HG02884 (cell line): ENCODE measurements at regions not wholly inside any gene's neighbourhood (a gene's known extent, or its start where the extent isn't known, plus 50 kb on each side); places are given as distances from the start of the nearest gene placed in this dataset.

ENCODE experiments used
- ATAC-seq: cut with Tn5 transposase; IDR thresholded peaks from one replicate; pipeline ENCODE4 v1.9.1; 2021; ENCODE audit warnings: mild to moderate bottlenecking, moderate library complexity; ENCODE audit not compliant: unreplicated experiment

GRCh38 chr11:10641912-10642697, 51.5 kb downstream of the IRAG1 start:
- ATAC-seq, result no peak

- ATAC-seq, result peak; percentile 81
Measured at GRCh38 chr11:10641177-10641911, 52.2 kb downstream of the IRAG1 start.

DNA sequence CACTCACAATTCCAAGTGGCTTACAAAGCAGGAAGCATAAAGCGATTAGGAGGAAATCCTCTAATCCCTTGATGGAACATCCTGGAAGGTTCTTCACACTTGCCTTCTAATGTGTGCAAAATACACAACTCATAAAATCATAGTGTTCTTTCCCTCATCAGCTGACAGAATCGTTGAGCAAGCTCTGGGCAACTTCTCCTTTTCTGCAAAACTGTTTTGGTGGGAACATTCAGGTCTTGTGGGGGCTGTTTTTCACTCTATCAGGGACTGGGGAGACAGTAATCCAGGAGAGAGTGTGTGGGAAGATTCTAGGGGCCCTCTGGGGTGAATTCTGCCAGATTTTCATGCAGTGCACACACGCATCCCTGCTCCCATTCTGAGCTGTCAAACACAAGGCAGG, 53.2 kb downstream of the IRAG1 start:
- no peak for ATAC-seq

DNA sequence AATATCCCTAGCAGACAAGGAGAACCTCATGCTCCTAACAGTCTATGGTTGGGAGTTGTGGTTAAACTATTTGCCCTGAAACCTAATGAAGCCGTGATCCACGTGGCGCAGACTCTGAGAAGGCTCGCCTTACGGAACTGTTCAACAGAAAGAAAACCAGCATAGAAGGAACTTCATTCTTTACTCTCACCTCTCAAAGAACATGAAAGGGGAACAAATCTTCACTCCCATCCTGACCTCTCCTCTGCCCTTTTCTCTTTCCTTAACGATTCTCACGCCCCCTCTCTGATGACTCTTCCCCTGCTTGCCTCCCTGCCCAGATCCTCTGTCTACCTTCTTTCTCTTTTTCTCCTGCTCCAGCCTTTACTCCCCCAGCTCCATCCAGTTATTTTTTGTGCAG, 54.2 kb downstream of the IRAG1 start:
- no peak for ATAC-seq

DNA sequence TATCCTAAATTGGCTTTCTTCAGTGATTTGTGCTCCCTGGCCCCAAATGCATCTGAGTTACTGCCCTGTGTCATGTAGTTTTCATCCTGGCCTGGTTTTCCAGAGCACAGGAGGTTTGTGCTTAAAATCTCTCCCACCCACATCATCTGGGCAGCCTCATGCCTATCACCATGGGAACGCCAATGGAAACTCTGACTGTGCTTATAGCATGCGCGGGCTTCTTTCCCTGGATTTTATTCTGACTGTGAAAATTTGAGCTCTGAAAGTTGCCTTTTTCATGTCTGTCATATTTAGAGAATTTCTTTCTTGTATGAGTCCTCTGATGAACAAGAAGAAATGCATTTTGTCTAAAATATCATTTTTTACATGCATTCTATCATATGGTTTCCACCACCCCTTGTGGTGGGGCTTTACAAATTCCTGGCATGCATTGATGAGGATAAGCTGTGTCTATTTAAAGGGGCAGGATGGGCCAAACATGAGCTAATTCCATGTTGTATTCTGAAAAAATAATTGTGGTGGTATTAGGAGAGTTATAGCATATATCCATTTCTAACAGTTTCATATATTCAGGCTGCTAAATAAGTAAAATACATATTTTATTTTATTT, 55.1 kb downstream of the IRAG1 start:
- no peak for ATAC-seq

DNA sequence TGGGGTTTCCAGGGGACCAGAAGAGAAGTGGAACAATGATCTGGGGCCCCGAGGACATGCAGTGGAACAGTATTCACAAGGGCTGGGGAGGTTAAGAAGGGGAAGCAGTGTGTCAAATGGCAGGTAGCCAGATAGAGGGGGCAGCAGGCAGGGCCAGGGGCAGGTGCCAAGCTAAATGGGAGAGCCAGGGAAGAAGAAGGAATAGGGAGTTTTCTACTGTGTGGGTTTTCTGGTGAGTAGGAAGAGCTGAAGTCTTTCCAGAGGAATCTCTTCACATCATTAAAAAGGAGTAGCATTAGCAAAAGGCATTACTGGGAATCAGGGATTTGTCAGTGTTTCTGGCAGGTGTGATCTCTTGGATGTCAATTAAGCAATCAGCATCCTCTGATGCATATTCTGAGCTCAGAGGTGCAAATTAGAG, 55.8 kb downstream of the IRAG1 start:
- no peak for ATAC-seq

- ATAC-seq, result no peak
Measured at GRCh38 chr11:10634407-10634806, 59.1 kb downstream of the IRAG1 start.

- ATAC-seq, result no peak
Measured at GRCh38 chr11:10633261-10633660, 60.3 kb downstream of the IRAG1 start.

DNA sequence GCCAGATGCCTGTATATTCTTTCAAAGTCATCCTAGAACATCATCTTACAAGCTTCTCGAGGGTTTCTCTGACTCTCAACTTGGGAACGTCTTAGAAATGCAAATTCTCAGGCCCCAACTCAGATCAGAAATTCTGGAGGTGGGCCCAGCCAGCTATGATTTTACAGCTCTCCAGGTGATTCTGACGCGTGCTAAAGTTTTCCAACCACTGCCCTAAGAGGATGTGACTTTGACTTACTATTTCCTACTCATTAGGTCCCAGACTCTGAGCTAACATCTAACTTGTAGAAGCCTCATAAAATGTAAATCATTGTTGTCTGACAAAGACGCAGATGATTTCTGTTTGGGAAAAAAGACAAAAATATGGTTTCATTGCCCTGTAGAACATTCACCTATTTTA, 61.1 kb downstream of the IRAG1 start:
- no peak for ATAC-seq

GRCh38 chr11:10631761-10632160, 61.8 kb downstream of the IRAG1 start:
- ATAC-seq, result no peak

DNA sequence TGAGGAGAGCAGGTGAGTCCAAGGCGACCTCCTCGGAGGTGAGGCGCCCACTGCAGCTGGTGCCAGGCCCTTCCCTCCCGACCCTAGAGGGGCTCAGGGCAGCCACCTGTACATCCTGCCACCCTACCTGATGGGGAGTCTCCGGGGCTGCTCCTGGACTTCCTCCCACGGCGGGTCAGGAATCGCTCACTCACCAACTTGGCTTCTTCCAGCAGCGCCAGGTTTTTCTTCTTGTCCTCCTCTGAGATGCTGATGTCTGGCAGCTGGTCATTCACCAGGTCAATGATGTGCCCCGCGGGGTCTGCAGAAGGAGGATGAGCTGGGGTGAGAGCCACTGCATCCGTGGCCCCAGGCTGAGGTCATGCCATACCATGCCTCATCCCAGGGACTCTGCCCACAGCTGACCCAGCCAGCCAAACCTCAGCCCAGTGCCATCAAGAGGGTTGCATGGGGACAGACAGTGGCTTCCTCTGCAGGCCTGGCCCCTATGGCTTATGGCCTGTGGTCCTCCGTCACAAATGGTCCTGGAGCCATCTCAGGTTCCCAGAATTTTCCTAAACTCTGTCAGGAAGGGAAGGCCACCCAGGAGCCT, 61.0 kb upstream of the LYVE1 start:
- ATAC-seq, result no peak

DNA sequence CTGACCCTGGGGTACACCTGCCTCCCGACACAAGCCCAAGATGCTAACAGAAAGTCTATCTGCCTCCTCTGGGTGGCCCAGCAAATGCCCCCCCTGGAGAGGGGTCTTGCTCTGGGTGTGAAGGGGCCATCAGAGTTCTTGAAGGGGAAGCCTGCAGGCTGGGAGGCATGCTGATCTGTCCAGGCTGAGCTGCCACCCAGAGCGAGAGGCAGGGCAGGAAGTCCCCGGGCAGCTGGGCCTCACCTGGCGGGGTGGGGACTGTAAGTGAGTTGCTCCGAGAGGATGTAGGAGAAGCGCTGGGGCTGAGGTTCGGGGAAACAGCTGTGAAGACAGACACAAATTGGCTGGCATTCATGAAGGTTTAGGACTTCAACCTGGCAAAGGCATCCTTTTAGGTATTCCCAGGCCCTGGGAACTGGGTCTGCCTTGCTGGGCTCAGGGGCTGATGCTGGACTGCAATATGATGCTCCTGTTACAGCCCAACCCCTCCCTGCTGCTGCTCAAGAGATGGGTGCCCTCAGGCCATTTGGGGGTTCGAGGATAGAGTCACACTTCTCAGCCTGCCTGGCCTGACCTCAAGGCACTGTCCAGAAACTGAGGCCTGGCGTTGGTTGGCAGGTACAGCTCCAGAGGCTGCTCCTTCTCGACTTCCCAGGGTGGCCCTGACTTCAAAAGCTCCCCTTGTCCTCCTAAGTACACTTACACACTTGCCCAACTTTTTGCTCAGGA, 60.2 kb upstream of the LYVE1 start:
- ATAC-seq, result no peak

GRCh38 chr11:10627816-10628215, 59.4 kb upstream of the LYVE1 start:
- ATAC-seq, result no peak

- ATAC-seq, result no peak
Measured at GRCh38 chr11:10627291-10627690, 58.8 kb upstream of the LYVE1 start.

DNA sequence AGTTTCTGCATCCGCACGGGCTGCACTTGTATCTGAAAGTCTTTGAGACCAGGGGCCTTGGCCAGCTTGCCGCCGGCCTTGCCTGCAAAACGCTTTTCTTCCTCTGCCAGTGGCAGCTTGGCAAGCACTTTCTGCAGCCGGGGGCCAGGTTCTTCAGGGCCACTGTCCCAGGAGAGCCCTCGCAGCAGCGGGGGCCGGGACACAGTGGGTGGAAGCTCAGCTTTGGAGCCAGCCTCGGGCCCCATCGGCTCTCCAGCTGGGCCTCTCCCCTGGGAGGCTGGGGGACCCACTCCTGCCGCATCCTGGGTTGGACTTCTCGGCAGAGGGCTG, 57.5 kb upstream of the LYVE1 start:
- ATAC-seq, result no peak

- no peak for ATAC-seq
Measured at GRCh38 chr11:10625281-10625981, 57.0 kb upstream of the LYVE1 start.

GRCh38 chr11:10623797-10624761, 55.6 kb upstream of the LYVE1 start:
- ATAC-seq, result no peak

DNA sequence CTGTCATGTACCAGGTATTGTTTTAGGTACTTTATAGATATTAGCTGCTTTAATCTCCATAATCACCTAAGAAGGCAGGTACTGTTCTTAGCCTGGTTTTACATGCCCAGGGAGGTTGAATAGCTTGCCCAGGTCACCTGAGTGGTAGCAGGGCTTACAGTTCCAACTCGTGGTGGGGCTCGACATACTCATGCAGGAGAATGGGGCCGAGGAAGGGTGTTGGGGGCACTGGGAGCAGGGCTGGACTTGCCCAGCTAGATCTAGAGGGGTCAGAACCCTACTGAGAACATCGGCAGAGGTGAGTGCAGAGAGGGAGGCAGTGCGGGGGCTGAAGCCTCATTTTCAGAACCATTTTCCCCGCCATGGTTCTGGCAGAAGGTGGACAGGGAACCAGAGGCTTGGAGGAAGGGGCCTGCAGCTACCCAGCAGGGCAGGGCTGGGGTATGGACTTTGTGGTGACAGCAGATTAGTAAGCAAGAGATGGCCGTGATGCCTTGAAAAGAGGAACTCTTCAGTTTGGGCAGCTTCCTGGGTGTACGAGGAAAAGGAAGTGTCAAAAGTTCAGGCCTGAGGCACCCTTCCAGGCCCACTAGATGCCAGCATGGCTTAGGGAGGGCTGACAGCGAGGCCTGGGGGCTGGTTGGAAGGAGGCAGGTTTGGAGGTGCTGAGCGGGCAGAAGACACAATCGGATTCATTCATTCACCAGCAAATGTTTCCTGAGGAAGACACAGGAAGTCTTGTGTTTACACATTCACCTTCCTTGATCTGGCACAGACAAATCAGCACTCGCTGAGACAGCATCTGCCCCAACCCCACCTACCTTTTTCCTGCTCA, 54.7 kb upstream of the LYVE1 start:
- no peak for ATAC-seq
